GM12892 (cell line): ENCODE measurements at regions not wholly inside any gene's neighbourhood (a gene's known extent, or its start where the extent isn't known, plus 50 kb on each side); places are given as distances from the start of the nearest gene placed in this dataset.

Experiments used
- DNase-seq: peaks from one replicate; pipeline ENCODE4 v3.0.0; 2011; ENCODE audit not compliant: insufficient read length
- FAIRE-seq: peaks from 2 replicates; lab custom pipeline; 2011; peaks lifted over from hg19 to GRCh38; lab: Jason Lieb, UNC
- POLR2A ChIP-seq: IDR thresholded peaks from 2 replicates; pipeline ENCODE4 v1.6.1; 2011; ENCODE audit warnings: low read depth, low read length, control low read depth
- POLR2AphosphoS5 ChIP-seq: IDR thresholded peaks from 2 replicates; pipeline ENCODE4 v1.6.1; 2011; ENCODE audit warnings: low read depth, low read length, control low read depth
- TAF1 ChIP-seq: IDR thresholded peaks from 2 replicates; pipeline ENCODE4 v1.6.1; 2011; ENCODE audit warnings: low read depth, mild to moderate bottlenecking, control low read depth, low read length, borderline replicate concordance

- FAIRE-seq: no peak
These were observed 258.0 kb downstream of the GLI2 start for GRCh38 chr2:120993661-120994060.

GRCh38 chr2:120994301-120994995 lies 258.8 kb downstream of the GLI2 start:
- FAIRE-seq (no peak), DNase-seq (no peak)
- TF ChIP-seq POLR2AphosphoS5 (no peak), TAF1 (no peak), POLR2A (no peak)

More at GRCh38 chr2:120993661-120994060, 258.0 kb downstream of the GLI2 start:
- DNase-seq: no peak
- TF ChIP-seq POLR2AphosphoS5 (no peak), POLR2A (no peak), TAF1 (no peak)

GRCh38 chr2:120995152-120995551 lies 259.5 kb downstream of the GLI2 start:
- no peak for FAIRE-seq
- TF ChIP-seq TAF1 (no peak), POLR2AphosphoS5 (no peak)
- DNase-seq: no peak

GRCh38 chr2:120995656-120996190 lies 260.1 kb downstream of the GLI2 start:
- TF ChIP-seq POLR2AphosphoS5 (no peak), TAF1 (no peak)
- DNase-seq: no peak
- FAIRE-seq: no peak

GRCh38 chr2:120999377-121000097 lies 263.9 kb downstream of the GLI2 start:
- no peak for TF ChIP-seq POLR2AphosphoS5
- no peak for TF ChIP-seq POLR2A
- TF ChIP-seq TAF1: no peak
- no peak for FAIRE-seq
- no peak for DNase-seq

GRCh38 chr2:121000804-121001203 lies 265.1 kb downstream of the GLI2 start:
- TF ChIP-seq POLR2AphosphoS5 (no peak), TAF1 (no peak), POLR2A (no peak)
- no peak for FAIRE-seq
- DNase-seq: no peak

GRCh38 chr2:121001641-121002040 lies 266.0 kb downstream of the GLI2 start:
- no peak for DNase-seq
- no peak for TF ChIP-seq POLR2A
- no peak for TF ChIP-seq TAF1
- no peak for TF ChIP-seq POLR2AphosphoS5
- FAIRE-seq: no peak

- DNase-seq: no peak
- no peak for FAIRE-seq
- TF ChIP-seq TAF1 (no peak), POLR2AphosphoS5 (no peak), POLR2A (no peak)
These were observed 266.9 kb downstream of the GLI2 start for GRCh38 chr2:121002597-121002996.

- DNase-seq (no peak), FAIRE-seq (no peak)
- TF ChIP-seq POLR2AphosphoS5 (no peak), TAF1 (no peak), POLR2A (no peak)
These were observed 267.7 kb downstream of the GLI2 start for GRCh38 chr2:121003391-121003790.

GRCh38 chr2:121004359-121004758 lies 268.7 kb downstream of the GLI2 start:
- DNase-seq (no peak), FAIRE-seq (no peak)
- TF ChIP-seq POLR2AphosphoS5: no peak
- no peak for TF ChIP-seq POLR2A
- no peak for TF ChIP-seq TAF1

GRCh38 chr2:121004950-121005349 lies 269.3 kb downstream of the GLI2 start:
- TF ChIP-seq POLR2A: no peak
- TF ChIP-seq POLR2AphosphoS5: no peak
- TF ChIP-seq TAF1: no peak
- no peak for FAIRE-seq
- no peak for DNase-seq
